ENCODE measurements at regions not wholly inside any gene's neighbourhood (a gene's known extent, or its start where the extent isn't known, plus 50 kb on each side); places are given as distances from the start of the nearest gene placed in this dataset.

DNA sequence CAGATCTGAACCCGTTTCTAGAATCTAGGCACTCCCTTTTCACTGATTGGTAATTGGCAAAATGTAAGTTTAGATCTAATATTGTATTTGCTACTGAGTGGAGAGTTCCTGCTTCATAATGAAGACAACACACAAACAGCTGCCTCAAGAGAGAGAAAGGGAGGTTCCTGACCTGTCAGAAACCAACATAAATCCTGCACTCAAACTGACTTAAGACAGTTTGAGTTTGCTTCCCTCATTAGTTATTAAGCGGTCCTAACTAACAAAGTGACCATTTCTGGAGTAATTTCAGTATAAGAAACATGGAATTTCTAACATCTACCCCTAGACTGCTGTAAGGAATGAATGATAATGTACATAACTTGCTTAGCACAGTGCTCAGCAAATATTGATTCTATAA is 191.2 kb downstream of the METTL4 start:
- TF ChIP-seq, protein P1, sequence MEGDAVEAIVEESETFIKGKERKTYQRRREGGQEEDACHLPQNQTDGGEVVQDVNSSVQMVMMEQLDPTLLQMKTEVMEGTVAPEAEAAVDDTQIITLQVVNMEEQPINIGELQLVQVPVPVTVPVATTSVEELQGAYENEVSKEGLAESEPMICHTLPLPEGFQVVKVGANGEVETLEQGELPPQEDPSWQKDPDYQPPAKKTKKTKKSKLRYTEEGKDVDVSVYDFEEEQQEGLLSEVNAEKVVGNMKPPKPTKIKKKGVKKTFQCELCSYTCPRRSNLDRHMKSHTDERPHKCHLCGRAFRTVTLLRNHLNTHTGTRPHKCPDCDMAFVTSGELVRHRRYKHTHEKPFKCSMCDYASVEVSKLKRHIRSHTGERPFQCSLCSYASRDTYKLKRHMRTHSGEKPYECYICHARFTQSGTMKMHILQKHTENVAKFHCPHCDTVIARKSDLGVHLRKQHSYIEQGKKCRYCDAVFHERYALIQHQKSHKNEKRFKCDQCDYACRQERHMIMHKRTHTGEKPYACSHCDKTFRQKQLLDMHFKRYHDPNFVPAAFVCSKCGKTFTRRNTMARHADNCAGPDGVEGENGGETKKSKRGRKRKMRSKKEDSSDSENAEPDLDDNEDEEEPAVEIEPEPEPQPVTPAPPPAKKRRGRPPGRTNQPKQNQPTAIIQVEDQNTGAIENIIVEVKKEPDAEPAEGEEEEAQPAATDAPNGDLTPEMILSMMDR (IDR thresholded peaks at IDR 0.05; ENCODE audit: low read depth, low read length), result no peak
- TF ChIP-seq EZH2phosphoT487 (IDR thresholded peaks at IDR 0.05; ENCODE audit: low read depth), result no peak

Data from OCI-LY3 (cell line).